Hepatocyte (in vitro differentiated cells): ENCODE measurements at regions not wholly inside any gene's neighbourhood (a gene's known extent, or its start where the extent isn't known, plus 50 kb on each side); places are given as distances from the start of the nearest gene placed in this dataset.

Source experiments
- DNase-seq: peaks from one replicate; pipeline ENCODE4 v3.0.0-alpha.2; 2016; ENCODE audit warnings: low spot score
- H2AFZ ChIP-seq: fragments of 200-600 bp; sonication (generic); 2 replicates; pipeline ENCODE4 v1.6.0; 2016; ENCODE audit warnings: antibody characterized with exemption, mild to moderate bottlenecking
- H3K27ac ChIP-seq: fragments of 200-600 bp; sonication (generic); 2 replicates; pipeline ENCODE4 v1.5.1; 2016; ENCODE audit warnings: mild to moderate bottlenecking
- H3K27me3 ChIP-seq: fragments of 200-600 bp; sonication (generic); 2 replicates; pipeline ENCODE4 v1.6.1; 2016
- H3K36me3 ChIP-seq: fragments of 200-600 bp; sonication (generic); replicated peaks from 2 replicates; pipeline ENCODE4 v1.5.1; 2016; ENCODE audit warnings: low read depth; ENCODE audit not compliant: insufficient read depth
- H3K4me1 ChIP-seq: fragments of 200-600 bp; sonication (generic); 2 replicates; pipeline ENCODE4 v1.5.1; 2016; ENCODE audit warnings: mild to moderate bottlenecking, moderate library complexity; ENCODE audit not compliant: insufficient read depth
- H3K4me2 ChIP-seq: fragments of 200-600 bp; sonication (generic); 2 replicates; pipeline ENCODE4 v1.6.0; 2016
- H3K4me3 ChIP-seq: fragments of 200-600 bp; sonication (generic); 2 replicates; pipeline ENCODE4 v1.5.1; 2016; ENCODE audit warnings: mild to moderate bottlenecking
- H3K79me2 ChIP-seq: fragments of 200-600 bp; sonication (generic); 2 replicates; pipeline ENCODE4 v1.6.0; 2017; ENCODE audit warnings: mild to moderate bottlenecking
- H3K9me2 ChIP-seq: fragments of 200-600 bp; sonication (generic); replicated peaks from 2 replicates; pipeline ENCODE4 v1.6.0; 2017; ENCODE audit warnings: mild to moderate bottlenecking; ENCODE audit not compliant: insufficient read depth
- H3K9me3 ChIP-seq: fragments of 200-600 bp; sonication (generic); 2 replicates; pipeline ENCODE4 v1.5.1; 2016; ENCODE audit warnings: low read depth, mild to moderate bottlenecking
- H4K20me1 ChIP-seq: fragments of 200-600 bp; sonication (generic); 2 replicates; pipeline ENCODE4 v1.6.0; 2016; ENCODE audit warnings: mild to moderate bottlenecking; ENCODE audit not compliant: insufficient read depth, poor library complexity, severe bottlenecking
- CTCF ChIP-seq: fragments of 200-600 bp; sonication (generic); IDR thresholded peaks from 2 replicates; pipeline ENCODE4 v1.5.1; 2016; ENCODE audit warnings: antibody characterized with exemption, mild to moderate bottlenecking; ENCODE audit not compliant: poor library complexity
- EZH2 ChIP-seq: fragments of 200-600 bp; sonication (generic); IDR thresholded peaks from 2 replicates; pipeline ENCODE4 v1.6.1; 2016; ENCODE audit warnings: antibody characterized with exemption, mild to moderate bottlenecking, borderline replicate concordance
- EZH2phosphoT487 ChIP-seq: fragments of 200-600 bp; sonication (generic); IDR thresholded peaks from one replicate; pipeline ENCODE4 v1.6.1; 2018; ENCODE audit warnings: antibody characterized with exemption, mild to moderate bottlenecking, low read depth, moderate library complexity; ENCODE audit not compliant: unreplicated experiment, severe bottlenecking
- WGBS: methylation state at CpG from one replicate; pipeline ENCODE4 v1.1.6; 2016; ENCODE audit warnings: low lambda C conversion rate; ENCODE audit errors: missing lambda C conversion rate; 5-methylcytosine and 5-hydroxymethylcytosine counted together

GRCh38 chr2:60292242-60292641 is 261.2 kb downstream of the BCL11A start:
- Histone ChIP-seq H2AFZ (no peak overlapping the region), H3K9me3 (no peaks in the 10 kb centered on the region), H3K36me3 (no peaks in the 10 kb centered on the region), H4K20me1 (no peaks in the 10 kb centered on the region), H3K4me3 (no peak overlapping the region), H3K27me3 (no peaks in the 10 kb centered on the region), H3K4me2 (no peak overlapping the region), H3K27ac (no peak overlapping the region), H3K9me2 (no peaks in the 10 kb centered on the region), H3K79me2 (no peaks in the 10 kb centered on the region), H3K4me1 (peaks cover 10% of the 10 kb centered on the region)
- no peak for TF ChIP-seq EZH2phosphoT487
- no peak for TF ChIP-seq EZH2
- no peak for TF ChIP-seq CTCF
- no peak for DNase-seq
- WGBS = 94% methylated on average over 3 of the region's 3 CpGs

DNA sequence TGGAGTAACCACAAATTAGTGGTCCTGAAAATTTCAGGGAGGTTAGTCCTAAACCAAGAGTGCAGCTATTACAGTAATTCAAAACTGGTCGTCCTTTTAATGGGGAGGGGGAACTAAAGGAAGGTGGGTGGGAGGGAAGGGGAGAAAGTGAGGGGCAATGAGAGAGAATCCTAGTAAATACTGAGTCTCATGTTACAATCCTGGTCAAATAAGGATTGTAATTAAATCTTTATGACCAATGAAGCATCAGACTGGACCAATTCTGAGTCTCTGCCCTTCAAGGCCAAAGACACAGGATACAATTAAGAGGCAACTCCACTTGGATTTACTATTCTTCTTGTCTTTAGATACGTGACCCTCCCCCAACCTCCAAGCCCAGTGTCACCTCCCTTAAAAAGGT is 262.9 kb downstream of the BCL11A start:
- Histone ChIP-seq H3K27ac (no peak overlapping the region), H3K9me3 (no peaks in the 10 kb centered on the region), H3K4me1 (peaks cover 10% of the 10 kb centered on the region), H3K79me2 (no peaks in the 10 kb centered on the region), H3K4me3 (no peak overlapping the region), H2AFZ (no peak overlapping the region), H3K4me2 (no peak overlapping the region), H4K20me1 (no peaks in the 10 kb centered on the region), H3K27me3 (no peaks in the 10 kb centered on the region), H3K9me2 (no peaks in the 10 kb centered on the region), H3K36me3 (no peaks in the 10 kb centered on the region)
- no peak for DNase-seq
- 42% methylated on average over 2 of the region's 2 CpGs for WGBS
- no peak for TF ChIP-seq EZH2phosphoT487
- no peak for TF ChIP-seq CTCF
- no peak for TF ChIP-seq EZH2

GRCh38 chr2:60285626-60286316 is 267.7 kb downstream of the BCL11A start:
- no peak for TF ChIP-seq EZH2phosphoT487
- TF ChIP-seq EZH2 = no peak
- TF ChIP-seq CTCF = no peak
- Histone ChIP-seq H3K4me2 (no peak overlapping the region), H3K4me3 (no peak overlapping the region), H2AFZ (no peak overlapping the region), H3K27me3 (no peaks in the 10 kb centered on the region), H3K9me3 (no peaks in the 10 kb centered on the region), H3K79me2 (no peaks in the 10 kb centered on the region), H4K20me1 (no peaks in the 10 kb centered on the region), H3K27ac (no peak overlapping the region), H3K9me2 (no peaks in the 10 kb centered on the region), H3K36me3 (no peaks in the 10 kb centered on the region), H3K4me1 (peaks cover 10% of the 10 kb centered on the region)
- no peak for DNase-seq
- WGBS = 72% methylated on average over 5 of the region's 5 CpGs
